PFSK-1 (cell line): ENCODE measurements at regions not wholly inside any gene's neighbourhood (a gene's known extent, or its start where the extent isn't known, plus 50 kb on each side); places are given as distances from the start of the nearest gene placed in this dataset.

Experiments
- POLR2AphosphoS5 ChIP-seq: IDR thresholded peaks from 2 replicates; pipeline ENCODE4 v1.6.1; 2012; ENCODE audit warnings: low read depth, mild to moderate bottlenecking, control low read depth, low read length, moderate library complexity
- SIN3A ChIP-seq: IDR thresholded peaks from 2 replicates; pipeline ENCODE4 v1.6.1; 2012; ENCODE audit warnings: mild to moderate bottlenecking, low read length, moderate library complexity, borderline replicate concordance; ENCODE audit not compliant: insufficient read depth
- TAF1 ChIP-seq: IDR thresholded peaks from 2 replicates; pipeline ENCODE4 v1.6.1; 2012; ENCODE audit warnings: low read length, control low read depth, borderline replicate concordance; ENCODE audit not compliant: insufficient read depth
- TF ChIP-seq, protein P1 (sequence below), 2 experiments: IDR thresholded peaks; 2 replicates each; pipeline versions ENCODE4 v1.6.1 to v1.8.0; 2011 to 2012; ENCODE audit warnings: low read depth in 2 of 2, low read length in 2 of 2, control low read depth in 1 of 2, inconsistent platforms in 1 of 2, mild to moderate bottlenecking in 1 of 2, moderate library complexity in 1 of 2; ENCODE audit not compliant: insufficient read depth in 1 of 2

- TF ChIP-seq TAF1 = no peak
- no peak for TF ChIP-seq POLR2AphosphoS5
- no peak for TF ChIP-seq SIN3A
- TF ChIP-seq, protein P1, sequence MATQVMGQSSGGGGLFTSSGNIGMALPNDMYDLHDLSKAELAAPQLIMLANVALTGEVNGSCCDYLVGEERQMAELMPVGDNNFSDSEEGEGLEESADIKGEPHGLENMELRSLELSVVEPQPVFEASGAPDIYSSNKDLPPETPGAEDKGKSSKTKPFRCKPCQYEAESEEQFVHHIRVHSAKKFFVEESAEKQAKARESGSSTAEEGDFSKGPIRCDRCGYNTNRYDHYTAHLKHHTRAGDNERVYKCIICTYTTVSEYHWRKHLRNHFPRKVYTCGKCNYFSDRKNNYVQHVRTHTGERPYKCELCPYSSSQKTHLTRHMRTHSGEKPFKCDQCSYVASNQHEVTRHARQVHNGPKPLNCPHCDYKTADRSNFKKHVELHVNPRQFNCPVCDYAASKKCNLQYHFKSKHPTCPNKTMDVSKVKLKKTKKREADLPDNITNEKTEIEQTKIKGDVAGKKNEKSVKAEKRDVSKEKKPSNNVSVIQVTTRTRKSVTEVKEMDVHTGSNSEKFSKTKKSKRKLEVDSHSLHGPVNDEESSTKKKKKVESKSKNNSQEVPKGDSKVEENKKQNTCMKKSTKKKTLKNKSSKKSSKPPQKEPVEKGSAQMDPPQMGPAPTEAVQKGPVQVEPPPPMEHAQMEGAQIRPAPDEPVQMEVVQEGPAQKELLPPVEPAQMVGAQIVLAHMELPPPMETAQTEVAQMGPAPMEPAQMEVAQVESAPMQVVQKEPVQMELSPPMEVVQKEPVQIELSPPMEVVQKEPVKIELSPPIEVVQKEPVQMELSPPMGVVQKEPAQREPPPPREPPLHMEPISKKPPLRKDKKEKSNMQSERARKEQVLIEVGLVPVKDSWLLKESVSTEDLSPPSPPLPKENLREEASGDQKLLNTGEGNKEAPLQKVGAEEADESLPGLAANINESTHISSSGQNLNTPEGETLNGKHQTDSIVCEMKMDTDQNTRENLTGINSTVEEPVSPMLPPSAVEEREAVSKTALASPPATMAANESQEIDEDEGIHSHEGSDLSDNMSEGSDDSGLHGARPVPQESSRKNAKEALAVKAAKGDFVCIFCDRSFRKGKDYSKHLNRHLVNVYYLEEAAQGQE (IDR thresholded peaks at IDR 0.05; ENCODE audit: insufficient read depth in 1 of 2, low read depth in 2 of 2, low read length in 2 of 2) = no peak
Measured at GRCh38 chr3:53974324-53974723, 82.7 kb upstream of the SELENOK start.
